Stimulated activated CD4-positive, alpha-beta T cell treated with anti-CD3 and anti-CD28 coated beads, Interleukin-12 subunit alpha, Interleukin-12 subunit beta, amount 100 ng/mL, for 48 hours (primary cell): ENCODE measurements at regions not wholly inside any gene's neighbourhood (a gene's known extent, or its start where the extent isn't known, plus 50 kb on each side); places are given as distances from the start of the nearest gene placed in this dataset.

Experiments used
- DNase-seq, 3 donors: peaks; one replicate each; pipeline ENCODE4 v3.0.0-alpha.2; 2020; ENCODE audit warnings: low read depth in 2 of 3, low spot score in 1 of 3

- no peak for DNase-seq
These were observed 54.5 kb downstream of the ADRA2A start for GRCh38 chr10:111131168-111131799.

DNA sequence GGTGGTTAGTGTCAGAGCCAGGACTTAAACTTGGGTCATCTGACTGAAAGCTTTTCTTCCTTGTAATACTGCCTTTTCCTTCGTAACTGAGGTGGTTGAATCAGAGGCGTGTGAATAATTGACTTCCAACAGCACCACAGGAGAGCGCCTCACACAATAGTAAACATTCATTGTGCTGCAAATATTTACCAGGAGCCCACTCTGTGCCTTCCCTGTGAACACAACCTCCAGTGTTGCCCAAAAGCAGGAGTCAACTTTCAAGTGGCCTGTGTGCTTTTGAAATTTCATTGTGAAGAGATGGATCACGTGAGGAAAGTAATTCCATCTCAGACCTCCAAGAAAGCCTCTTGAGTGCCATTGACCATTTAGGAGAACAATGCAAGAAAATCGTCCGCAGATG lies 60.2 kb downstream of the ADRA2A start:
- no peak for DNase-seq

DNA sequence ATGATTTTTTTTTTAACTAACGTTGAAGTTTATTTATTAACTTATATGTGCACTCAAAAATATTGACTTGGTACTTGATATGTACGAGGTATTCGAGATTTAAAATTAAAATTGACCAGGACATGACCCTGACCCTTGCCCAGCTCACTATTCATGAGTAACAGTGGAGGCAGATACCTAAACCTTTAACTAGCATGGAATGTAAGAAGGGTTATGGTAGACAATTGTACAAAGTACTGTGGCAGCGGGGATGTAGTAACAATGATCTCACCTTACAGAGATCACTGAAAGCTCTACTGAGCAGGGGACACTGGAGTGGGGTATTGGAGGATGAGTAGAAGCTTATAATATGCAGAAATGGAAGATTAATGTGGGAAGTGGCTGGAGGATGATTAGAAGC lies 60.8 kb downstream of the ADRA2A start:
- no peak for DNase-seq

GRCh38 chr10:111138544-111138943 lies 61.7 kb downstream of the ADRA2A start:
- DNase-seq = no peak

- DNase-seq = no peak
These were observed 62.7 kb downstream of the ADRA2A start for GRCh38 chr10:111139567-111139966.

GRCh38 chr10:111142092-111142768 lies 65.4 kb downstream of the ADRA2A start:
- DNase-seq = no peak

DNA sequence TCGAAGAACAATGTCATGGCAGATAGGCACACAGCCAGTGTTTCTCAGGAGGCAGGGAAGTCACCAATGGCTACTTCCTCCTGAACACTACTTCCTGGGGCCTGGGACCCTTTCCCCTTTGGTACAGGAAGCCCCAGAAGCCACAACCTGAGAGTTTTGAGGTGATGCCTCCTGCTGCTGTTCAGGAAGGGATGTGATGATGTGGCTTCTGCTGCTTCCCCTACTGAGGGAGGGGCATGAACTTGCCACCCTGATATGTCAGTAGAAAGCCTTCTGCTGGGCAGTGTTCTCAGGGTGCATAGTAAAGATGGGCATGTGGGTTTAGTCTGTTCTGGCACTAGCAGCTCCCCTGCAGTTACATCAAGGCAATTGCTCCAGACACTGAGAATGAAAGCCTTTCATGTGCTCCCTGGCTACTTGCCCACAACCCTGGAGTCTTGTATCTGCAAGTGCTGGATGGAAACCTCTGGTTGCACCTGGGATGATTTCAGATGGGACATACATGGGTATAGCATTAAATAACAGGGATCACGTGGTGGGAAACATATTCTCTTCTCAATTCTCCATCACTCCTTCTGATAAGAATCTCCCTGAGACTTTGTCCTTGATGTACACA lies 69.3 kb downstream of the ADRA2A start:
- no peak for DNase-seq

DNA sequence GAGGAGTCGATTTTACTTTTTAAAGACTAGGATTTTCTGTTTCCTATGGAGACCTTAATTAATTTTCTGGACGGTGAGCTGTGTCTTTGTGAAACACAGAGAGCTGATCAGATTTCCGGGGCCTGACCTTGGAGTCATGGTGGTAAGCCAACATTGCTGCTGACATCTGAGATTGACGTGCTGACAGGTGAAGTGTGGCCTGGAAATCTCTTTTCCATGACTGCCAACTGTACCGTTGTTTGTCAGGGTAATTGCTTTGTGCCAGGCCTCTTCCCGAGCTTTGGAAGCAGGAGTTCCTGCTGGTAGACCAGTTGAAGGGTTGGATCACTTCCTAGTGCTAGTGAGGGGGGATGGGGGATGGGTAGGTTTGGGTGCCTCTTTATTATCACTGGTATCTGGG lies 71.2 kb downstream of the ADRA2A start:
- no peak for DNase-seq

GRCh38 chr10:111148440-111148839 lies 71.6 kb downstream of the ADRA2A start:
- DNase-seq = no peak

DNA sequence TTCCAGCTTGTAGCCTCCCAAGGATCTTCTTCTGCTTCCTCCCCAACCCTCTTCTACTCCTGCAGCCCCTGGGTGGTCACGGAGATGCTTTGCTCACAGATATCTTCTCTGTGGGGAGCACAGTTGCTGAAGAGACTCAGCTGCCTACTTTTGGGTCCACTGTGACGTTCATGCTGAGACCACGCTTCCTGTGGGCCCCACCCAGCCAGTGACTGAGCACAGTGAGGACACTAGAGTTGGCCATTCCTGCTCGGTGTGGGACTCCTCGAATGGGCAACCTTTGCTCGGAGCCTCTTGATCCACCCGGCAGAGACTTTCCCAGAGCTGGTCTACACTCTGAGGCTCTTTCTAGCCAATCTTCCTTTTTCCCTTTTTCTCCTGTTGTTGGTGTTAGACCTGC lies 73.9 kb downstream of the ADRA2A start:
- no peak for DNase-seq

DNA sequence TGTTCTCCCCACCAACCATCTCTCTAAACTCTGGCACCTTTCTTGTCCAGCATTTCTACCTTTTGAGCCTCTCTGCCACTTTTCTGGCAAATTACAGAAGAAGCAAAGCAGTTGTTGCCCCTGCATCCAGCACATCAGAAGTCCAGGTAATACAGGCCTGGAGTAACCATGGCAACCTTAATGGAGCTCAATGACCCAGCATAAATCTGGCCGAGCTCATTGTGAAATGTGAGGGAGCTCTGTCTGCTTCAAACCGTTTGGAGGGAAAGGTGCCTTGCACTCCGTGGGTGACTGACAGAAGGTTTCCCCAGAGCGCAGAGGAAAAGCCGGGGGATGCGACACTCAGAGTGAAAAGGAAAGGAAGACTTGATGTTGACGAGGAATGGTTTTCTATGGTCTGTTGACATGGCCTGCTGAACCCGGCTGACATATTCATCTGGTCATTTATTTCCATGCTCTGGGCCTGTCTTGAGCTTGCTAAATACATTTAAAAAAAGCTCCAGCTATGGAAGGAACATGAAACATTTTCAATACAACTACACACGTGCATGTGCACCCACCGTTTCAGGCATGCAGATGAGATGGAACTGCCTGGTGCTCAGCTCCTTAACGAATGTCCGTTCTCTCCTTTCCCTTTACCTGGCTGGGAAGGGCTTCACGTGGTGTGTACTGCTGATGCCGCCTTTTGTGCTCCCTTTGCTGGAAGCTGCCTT lies 74.9 kb downstream of the ADRA2A start:
- no peak for DNase-seq

- no peak for DNase-seq
These were observed 79.9 kb downstream of the ADRA2A start for GRCh38 chr10:111156754-111157153.

DNA sequence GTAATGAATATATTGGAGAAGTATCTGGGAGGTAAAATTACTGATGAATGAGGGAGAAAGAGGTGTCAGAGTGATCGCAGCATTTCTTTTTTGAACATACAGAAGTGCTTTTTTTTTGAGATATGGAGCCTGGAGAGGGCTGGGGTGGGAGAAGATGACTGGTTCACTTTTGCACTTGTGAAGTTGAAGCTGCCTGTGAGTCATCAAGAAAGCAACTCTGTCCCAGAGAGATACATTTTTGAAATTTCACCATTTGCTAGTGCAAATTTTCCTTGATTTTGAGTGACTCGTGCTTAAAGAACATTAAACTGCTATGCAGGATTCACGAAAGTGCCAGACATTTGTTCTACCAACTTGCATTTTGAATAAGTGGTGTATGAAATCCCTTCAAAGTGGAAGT lies 81.8 kb downstream of the ADRA2A start:
- DNase-seq = no peak

- no peak for DNase-seq
These were observed 84.5 kb downstream of the ADRA2A start for GRCh38 chr10:111161109-111161874.

GRCh38 chr10:111171183-111171582 lies 94.4 kb downstream of the ADRA2A start:
- DNase-seq = no peak

GRCh38 chr10:111175787-111176186 lies 99.0 kb downstream of the ADRA2A start:
- DNase-seq = no peak

GRCh38 chr10:111177379-111177778 lies 100.5 kb downstream of the ADRA2A start:
- DNase-seq = no peak

DNA sequence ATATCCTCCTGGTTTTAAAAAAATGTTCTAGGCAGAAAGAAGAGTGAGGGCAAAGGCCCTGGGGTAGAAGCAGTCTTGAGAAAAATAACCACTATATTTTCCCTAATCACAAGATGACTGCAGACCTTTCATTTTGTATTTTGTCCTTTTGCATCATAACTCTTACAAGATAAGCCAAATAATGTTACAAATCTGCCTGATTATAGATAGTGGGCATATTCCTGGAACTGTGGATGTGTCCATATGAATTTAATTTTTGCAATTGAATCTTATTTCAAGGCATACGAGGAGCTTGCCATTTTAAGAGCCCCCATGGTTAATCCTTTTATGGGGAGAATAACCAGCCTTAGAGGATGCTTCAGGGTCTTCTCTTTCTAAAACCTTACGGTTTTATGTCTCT lies 102.7 kb downstream of the ADRA2A start:
- DNase-seq = no peak

- DNase-seq = no peak
These were observed 109.5 kb downstream of the ADRA2A start for GRCh38 chr10:111186358-111186757.

DNA sequence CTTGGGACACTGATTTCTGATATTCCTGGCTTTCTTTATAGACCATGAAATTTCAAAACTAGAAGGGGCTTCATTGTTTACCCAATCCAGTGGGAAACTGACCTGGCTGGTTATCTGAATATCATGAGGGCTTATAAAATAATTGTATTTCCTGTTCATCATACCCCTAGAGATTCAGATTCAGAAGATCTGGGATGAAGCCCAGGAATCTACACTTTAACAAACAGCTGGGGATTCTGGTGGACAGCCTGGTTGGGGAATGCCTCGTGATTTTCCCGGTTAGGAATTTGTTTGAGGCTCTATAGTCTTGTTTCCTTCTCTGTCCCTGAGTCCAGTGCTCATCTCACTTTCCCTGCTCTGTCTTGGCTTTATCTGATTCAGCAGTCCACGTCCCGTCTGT lies 110.3 kb downstream of the ADRA2A start:
- no peak for DNase-seq

GRCh38 chr10:111199587-111199986 lies 122.8 kb downstream of the ADRA2A start:
- DNase-seq = no peak
